Forelimb muscle (tissue), 1 donor: ENCODE measurements at regions not wholly inside any gene's neighbourhood (a gene's known extent, or its start where the extent isn't known, plus 50 kb on each side); places are given as distances from the start of the nearest gene placed in this dataset.
"Not testable (repeated sequence)": the region's sequence is repeated elsewhere in the genome, so short reads cannot be mapped to it uniquely, and the experiment has no call there.

Experiments used
- DNase-seq: peaks from one replicate; pipeline ENCODE4 v3.0.0-alpha.2; 2013; ENCODE audit warnings: low read depth

GRCh38 chr7:25595996-25596395 lies 367.7 kb upstream of the NPVF start:
- peak; percentile 61 for DNase-seq

- DNase-seq = no peak
Observed at GRCh38 chr7:25596443-25596842, 368.2 kb upstream of the NPVF start.

GRCh38 chr7:25597946-25598345 lies 369.7 kb upstream of the NPVF start:
- DNase-seq = no peak

- no peak for DNase-seq
Observed at GRCh38 chr7:25598765-25599164, 370.5 kb upstream of the NPVF start.

- DNase-seq = no peak
Observed at GRCh38 chr7:25600262-25600920, 372.1 kb upstream of the NPVF start.

DNA sequence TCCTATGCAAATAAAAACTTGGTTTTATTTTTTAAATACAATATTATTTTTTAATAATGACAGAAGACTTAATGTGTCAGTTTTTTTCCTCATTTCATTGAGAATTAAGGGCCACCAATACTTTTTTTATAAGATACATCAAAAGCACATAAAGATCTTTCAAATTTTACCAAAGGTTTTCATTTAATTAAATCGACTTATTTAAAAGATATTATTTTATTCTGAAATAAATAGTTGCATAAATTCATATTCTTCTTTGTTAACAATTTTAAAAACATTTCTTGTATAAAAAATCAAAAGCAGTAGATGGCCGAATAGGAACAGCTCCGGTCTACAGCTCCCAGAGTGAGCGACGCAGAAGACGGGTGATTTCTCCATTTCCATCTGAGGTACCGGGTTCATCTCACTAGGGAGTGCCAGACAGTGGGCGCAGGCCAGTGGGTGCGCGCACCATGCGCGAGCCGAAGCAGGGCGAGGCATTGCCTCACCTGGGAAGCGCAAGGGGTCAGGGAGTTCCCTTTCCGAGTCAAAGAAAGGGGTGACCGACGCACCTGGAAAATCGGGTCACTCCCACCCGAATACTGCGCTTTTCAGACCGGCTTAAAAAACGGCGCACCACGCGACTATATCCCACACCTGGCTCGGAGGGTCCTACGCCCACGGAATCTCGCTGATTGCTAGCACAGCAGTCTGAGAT lies 374.6 kb upstream of the NPVF start:
- DNase-seq = not testable (repeated sequence)

GRCh38 chr7:25603427-25603740 lies 375.1 kb upstream of the NPVF start:
- DNase-seq = not testable (repeated sequence)

DNA sequence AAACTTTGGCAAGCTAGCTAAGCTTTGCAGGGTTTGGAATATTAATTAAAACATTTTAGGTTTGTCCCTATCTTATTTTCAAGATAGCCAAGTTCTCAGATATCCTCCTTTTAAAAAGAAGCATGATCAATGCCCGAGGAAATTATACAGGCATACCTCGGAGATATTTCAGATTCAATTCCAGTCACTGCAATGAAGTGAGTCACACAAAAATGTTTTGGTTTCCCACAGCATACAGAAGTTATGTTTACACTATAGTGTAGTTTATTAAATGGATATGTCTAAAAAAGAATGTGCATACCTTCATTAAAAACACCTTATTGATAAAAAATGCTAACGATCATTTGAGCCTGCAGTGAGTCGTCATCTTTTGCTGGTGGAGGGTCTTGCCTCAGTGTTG lies 382.9 kb upstream of the NPVF start:
- no peak for DNase-seq

GRCh38 chr7:25613912-25614311 lies 385.6 kb upstream of the NPVF start:
- DNase-seq = no peak

GRCh38 chr7:25614415-25614814 lies 386.1 kb upstream of the NPVF start:
- no peak for DNase-seq

- DNase-seq = no peak
Observed at GRCh38 chr7:25615003-25615402, 386.7 kb upstream of the NPVF start.

- DNase-seq = no peak
Observed at GRCh38 chr7:25615593-25615992, 387.3 kb upstream of the NPVF start.

- DNase-seq = no peak
Observed at GRCh38 chr7:25617214-25617613, 388.9 kb upstream of the NPVF start.

DNA sequence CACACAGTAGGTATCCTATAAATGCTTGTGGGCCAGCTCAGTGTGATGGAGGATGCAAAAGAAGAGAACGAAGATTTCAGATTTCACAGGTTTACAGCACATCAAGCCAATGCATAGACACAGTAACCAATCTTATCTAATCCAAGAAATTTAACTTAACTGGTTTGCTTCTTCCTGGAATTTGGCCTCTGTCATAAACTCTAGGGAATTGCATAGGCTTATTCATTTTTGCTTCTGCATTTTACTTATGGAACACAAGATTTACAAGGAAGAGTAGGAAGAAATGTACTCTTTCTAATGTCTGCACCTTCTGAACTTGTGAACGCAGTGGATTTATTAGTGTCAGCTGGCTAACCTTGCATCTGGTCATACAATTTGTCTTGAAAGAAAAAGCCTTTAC lies 389.4 kb upstream of the NPVF start:
- DNase-seq = no peak

DNA sequence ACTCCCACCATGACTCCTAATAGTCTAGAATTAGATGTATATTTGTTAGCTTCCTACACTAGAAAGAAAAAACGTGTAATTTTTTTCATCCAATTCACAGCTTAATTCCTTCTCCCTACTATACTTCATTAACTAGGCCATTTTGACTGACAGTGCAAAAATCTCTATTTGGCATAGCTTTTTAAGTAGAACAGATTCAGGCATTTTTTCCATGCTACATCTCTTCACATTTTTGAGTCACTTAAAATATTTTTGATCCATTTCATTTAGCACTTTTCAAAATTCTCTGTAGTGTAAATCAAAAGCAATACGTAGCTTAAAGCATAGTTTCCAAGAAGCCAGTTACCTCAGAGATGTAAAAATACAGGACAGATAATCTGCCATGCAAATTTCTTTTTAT lies 391.1 kb upstream of the NPVF start:
- no peak for DNase-seq

GRCh38 chr7:25619963-25620799 lies 391.9 kb upstream of the NPVF start:
- no peak for DNase-seq

DNA sequence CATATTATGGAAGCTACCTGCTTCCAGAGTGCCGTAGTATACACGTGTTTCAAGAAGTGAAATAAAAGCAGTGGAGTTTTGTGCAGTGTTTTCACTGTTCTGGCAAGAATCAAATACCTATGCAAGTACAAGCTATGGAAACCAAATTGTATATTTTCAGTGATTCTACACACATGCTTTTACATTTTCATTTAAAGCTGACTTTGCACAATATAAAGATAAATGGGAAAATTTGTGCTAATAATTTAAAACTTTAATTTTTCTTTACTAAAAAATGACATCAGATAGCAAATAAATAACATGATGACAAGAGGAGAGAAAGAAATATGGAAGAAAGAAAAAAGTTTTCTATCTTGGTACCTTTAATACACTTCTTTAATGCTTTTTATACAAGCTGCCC lies 393.7 kb upstream of the NPVF start:
- DNase-seq = no peak

- no peak for DNase-seq
Observed at GRCh38 chr7:25622695-25623094, 394.4 kb upstream of the NPVF start.

DNA sequence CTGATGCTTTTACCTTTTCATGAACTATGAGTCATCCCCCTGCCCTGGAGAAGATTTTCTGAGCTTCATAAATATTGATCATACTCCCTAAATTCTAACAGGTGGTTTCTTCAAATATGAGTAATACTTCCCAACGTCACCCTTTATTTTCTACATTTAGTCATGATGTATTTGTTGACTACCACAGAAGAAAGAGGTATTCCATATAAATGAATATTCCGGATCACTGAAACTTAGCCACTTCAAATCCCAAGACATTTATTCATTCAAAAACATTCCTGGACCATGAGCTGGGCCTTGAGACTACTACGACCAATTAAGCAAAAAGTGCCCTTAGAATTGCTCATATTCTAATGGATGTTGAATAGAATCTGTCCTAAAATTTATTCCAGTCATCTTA lies 395.8 kb upstream of the NPVF start:
- DNase-seq = no peak

- peak; percentile 73 for DNase-seq
Observed at GRCh38 chr7:25624833-25625232, 396.5 kb upstream of the NPVF start.

- no peak for DNase-seq
Observed at GRCh38 chr7:25625306-25625992, 397.2 kb upstream of the NPVF start.

- no peak for DNase-seq
Observed at GRCh38 chr7:25626451-25627131, 398.3 kb upstream of the NPVF start.
